ENCODE measurements at regions not wholly inside any gene's neighbourhood (a gene's known extent, or its start where the extent isn't known, plus 50 kb on each side); places are given as distances from the start of the nearest gene placed in this dataset.

- no peak for ATAC-seq (ENCODE audit: low FRiP score)
These were observed 127.3 kb upstream of the NT5E start for GRCh38 chr6:85322446-85323105.

GRCh38 chr6:85321906-85322305 is 128.0 kb upstream of the NT5E start:
- no peak for ATAC-seq (ENCODE audit: low FRiP score)
- TF ChIP-seq, protein P1, sequence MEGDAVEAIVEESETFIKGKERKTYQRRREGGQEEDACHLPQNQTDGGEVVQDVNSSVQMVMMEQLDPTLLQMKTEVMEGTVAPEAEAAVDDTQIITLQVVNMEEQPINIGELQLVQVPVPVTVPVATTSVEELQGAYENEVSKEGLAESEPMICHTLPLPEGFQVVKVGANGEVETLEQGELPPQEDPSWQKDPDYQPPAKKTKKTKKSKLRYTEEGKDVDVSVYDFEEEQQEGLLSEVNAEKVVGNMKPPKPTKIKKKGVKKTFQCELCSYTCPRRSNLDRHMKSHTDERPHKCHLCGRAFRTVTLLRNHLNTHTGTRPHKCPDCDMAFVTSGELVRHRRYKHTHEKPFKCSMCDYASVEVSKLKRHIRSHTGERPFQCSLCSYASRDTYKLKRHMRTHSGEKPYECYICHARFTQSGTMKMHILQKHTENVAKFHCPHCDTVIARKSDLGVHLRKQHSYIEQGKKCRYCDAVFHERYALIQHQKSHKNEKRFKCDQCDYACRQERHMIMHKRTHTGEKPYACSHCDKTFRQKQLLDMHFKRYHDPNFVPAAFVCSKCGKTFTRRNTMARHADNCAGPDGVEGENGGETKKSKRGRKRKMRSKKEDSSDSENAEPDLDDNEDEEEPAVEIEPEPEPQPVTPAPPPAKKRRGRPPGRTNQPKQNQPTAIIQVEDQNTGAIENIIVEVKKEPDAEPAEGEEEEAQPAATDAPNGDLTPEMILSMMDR (IDR thresholded peaks at IDR 0.05), result no peak
- DNase-seq (ENCODE audit: low spot score), result no peak

More at GRCh38 chr6:85322446-85323105, 127.3 kb upstream of the NT5E start:
- no peak for DNase-seq (ENCODE audit: low spot score)
- TF ChIP-seq, protein P1 (IDR thresholded peaks at IDR 0.05), result no peak

DNA sequence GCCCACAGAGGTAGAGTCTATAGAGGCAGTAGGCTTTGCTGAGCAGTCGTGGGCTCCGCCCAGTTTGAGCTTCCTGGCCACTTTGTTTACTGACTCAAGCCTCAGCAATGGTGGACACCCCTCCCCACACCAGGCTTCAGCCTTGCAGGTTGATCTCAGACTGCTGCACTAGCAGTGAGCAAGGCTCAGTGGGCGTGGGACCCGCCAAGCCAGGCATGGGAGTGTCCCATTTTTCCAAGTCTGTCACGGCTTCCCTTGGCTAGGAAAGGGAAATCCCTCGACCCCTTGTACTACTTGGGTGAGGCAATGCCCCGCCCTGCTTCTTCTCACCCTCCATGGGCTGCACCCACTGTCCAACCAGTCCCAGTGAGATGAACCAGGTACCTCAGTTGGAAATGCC is 135.3 kb upstream of the NT5E start:
- ATAC-seq (ENCODE audit: low FRiP score), result no peak
- no peak for DNase-seq (ENCODE audit: low spot score)
- TF ChIP-seq, protein P1 (IDR thresholded peaks at IDR 0.05), result no peak

- TF ChIP-seq, protein P1 (IDR thresholded peaks at IDR 0.05), result no peak
- no peak for DNase-seq (ENCODE audit: low spot score)
- ATAC-seq (ENCODE audit: low FRiP score), result no peak
These were observed 149.3 kb upstream of the NT5E start for GRCh38 chr6:85300581-85300980.

DNA sequence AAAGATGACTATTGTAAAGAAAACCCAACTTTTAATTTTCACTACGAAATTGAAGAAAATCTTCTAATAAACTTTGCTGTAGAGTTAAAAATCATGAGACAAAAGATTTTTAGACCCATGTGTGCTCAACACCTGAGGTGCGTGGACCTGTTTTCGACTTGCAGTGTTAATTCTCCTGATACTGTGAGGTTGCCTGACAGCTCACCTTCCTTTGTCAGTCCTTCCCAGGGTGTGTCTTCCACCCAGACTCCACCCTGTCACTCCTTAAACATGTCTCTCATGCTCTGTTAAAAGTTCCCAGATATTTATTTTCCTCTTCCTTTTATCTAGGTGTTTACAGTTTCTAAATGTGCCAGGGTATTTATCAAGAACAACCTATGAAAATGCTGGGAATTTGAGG is 151.3 kb upstream of the NT5E start:
- ATAC-seq (ENCODE audit: low FRiP score), result no peak
- TF ChIP-seq, protein P1 (IDR thresholded peaks at IDR 0.05), result no peak

GRCh38 chr6:85291326-85291725 is 158.6 kb upstream of the NT5E start:
- DNase-seq (ENCODE audit: low spot score) (no peak), ATAC-seq (ENCODE audit: low FRiP score) (no peak)
- TF ChIP-seq, protein P1 (IDR thresholded peaks at IDR 0.05), result no peak

More for the DNA sequence above, 151.3 kb upstream of the NT5E start:
- no peak for DNase-seq (ENCODE audit: low spot score)

GRCh38 chr6:85287654-85288053 is 162.2 kb upstream of the NT5E start:
- DNase-seq (ENCODE audit: low spot score), result no peak
- TF ChIP-seq, protein P1 (IDR thresholded peaks at IDR 0.05), result no peak
- ATAC-seq (ENCODE audit: low FRiP score), result no peak
